HG03280 (cell line): ENCODE measurements at regions not wholly inside any gene's neighbourhood (a gene's known extent, or its start where the extent isn't known, plus 50 kb on each side); places are given as distances from the start of the nearest gene placed in this dataset.

Experiments used
- ATAC-seq: cut with Tn5 transposase; IDR thresholded peaks from one replicate; pipeline ENCODE4 v1.9.1; 2021; ENCODE audit warnings: mild to moderate bottlenecking, moderate library complexity; ENCODE audit not compliant: unreplicated experiment

DNA sequence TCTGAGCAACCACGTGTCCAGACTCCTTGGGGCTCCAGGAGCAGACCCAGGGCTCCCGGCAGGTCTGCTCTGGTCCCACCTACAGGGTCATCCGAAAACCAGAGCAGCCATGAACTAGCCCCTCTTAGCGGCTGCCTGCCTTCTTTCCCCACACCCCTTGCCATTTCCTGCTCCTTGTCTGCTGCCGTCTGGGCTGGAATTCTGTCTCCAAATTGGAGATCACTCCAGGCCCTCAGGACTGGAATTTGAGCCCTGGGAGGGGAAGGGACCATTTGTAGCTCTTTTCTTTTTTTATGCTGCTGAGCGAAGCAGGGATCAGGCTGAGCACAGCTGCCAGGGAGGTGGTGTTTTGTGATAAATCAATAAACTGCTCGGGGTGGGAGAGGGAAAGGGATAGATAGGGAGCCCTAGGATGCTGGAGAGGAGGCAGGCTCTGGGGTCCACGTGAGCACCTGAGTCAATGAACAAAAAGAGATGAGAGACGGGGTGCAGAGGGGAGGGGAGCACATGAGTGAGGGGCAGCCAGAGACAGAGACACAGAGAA is 257.5 kb downstream of the ENGASE start:
- ATAC-seq, result no peak

- ATAC-seq, result no peak
Measured at GRCh38 chr17:79331492-79331891, 256.9 kb downstream of the ENGASE start.

DNA sequence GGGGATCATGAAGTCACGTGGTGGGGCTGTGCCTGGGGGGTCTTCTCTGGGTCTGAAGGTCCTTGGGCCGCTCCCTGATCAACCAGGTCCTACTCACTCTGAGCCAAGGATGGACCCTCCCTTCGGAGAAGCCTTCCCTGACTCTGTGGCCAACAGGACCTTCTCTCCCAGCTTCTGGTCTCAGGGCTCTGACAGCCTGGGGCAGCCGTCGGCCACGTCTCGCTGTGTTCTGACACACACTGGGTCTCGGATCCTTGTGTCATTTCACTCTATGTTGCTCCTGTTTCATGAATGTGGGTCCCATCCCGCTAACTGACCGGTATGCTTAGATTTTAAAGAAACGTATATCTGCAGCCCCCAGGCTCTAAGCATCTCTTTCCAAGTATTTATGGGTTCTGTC is 256.1 kb downstream of the ENGASE start:
- no peak for ATAC-seq

GRCh38 chr17:79330229-79330628 is 255.6 kb downstream of the ENGASE start:
- no peak for ATAC-seq

DNA sequence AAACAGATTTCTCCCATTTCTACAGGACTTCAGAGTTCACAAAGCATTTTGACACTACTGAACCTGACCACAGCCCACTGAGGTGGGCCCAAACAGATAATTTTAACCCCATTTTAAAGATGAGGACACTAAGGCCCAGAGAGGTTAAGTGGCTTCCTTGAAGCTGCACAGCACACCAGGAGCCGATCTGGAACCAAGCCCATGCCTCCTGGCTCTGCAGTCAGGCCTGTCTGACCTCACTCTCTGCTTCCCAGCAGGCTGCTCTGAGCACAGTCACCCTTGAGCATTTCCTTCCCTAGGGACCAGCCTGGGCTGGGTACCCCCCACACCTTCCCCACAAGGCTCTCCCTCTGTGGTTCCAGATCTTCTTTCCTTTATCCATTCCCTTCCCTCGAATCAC is 252.2 kb downstream of the ENGASE start:
- ATAC-seq, result no peak

GRCh38 chr17:79325709-79326430 is 251.2 kb downstream of the ENGASE start:
- no peak for ATAC-seq

DNA sequence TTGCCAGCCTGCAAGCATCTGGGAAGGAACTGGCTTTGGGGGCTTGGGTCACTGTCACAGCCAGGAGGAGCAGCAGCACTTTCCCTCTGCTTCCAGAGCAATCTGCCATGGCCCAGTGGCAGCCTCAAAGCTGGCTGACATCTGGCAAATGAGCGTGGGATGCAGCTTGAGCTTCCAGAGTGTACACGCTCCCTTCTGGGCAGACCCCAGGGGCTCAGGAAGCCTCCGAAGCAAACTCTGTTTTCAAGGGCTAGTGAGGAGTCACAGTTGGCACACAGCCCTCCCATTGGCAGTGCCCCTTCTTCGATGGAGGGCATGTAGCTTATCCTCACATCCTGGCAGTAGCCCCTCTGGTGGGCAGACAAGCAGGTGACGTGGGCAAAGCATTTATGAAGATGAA is 249.6 kb downstream of the ENGASE start:
- ATAC-seq, result no peak

GRCh38 chr17:79323566-79323965 is 248.9 kb downstream of the ENGASE start:
- no peak for ATAC-seq

DNA sequence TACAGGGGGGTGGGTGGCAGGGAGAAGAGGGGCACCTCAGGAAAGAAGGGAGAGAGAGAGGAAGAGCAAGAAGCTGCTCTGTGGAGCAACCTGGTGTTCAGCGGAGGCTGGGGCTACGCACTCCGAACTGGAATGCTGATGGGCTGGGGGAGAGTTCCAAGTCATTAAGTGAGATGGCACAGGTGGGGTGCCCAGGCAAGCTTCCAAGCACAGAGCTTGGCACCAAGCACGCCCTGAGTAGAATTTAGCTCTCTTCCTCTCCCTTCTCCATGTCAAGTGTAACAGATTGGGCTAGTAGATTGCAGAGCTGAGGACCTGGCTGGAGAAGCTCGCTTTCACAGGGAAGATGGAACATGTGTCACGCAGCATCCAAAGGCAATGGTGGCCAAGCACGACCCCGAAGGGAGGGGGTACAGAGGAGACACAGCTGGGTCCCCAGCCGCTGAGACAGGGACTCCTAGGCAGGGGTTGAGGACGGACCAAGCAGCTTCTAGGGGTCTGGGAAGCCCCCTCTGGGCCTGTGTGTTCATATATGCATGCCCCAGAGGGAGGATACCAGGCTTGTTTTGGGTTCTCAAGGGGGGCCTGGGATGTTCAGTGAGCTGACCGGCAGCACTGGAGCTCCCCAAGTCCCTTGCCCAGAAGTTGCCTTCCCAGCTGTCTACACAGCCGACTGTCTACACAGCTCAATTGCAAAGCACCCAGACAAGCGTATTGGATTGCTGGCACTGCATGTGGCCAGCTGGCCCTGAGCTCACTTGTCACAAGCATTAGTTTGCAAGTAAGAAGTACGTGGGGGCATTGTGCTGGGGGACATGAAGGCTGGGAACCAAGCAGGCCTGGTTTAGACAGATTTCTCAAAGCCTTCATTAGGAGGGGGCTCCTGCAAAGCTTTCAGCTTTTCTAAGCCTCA is 247.8 kb downstream of the ENGASE start:
- ATAC-seq, result no peak

- no peak for ATAC-seq
Measured at GRCh38 chr17:79320331-79320730, 245.7 kb downstream of the ENGASE start.

DNA sequence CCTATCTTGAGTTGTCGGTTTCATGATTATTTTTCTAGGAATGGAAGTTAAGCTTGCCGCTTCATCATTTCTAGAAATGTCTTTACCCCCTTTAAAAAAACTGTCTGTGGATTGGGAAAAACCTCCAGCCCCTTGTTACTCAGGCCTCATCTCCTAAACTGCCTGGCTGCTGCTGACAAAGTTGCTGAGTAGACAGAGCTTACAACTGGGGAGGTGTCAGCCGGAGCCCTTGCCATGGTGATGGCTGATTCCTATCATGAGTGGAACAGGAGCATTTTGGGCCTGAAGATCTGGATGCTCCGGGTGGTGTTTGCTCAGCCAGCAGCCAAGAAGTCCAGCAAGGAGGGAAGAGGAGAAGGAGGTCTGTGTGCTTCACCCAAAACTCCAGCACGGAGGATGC is 243.3 kb downstream of the ENGASE start:
- no peak for ATAC-seq

- no peak for ATAC-seq
Measured at GRCh38 chr17:79316805-79317204, 242.2 kb downstream of the ENGASE start.

DNA sequence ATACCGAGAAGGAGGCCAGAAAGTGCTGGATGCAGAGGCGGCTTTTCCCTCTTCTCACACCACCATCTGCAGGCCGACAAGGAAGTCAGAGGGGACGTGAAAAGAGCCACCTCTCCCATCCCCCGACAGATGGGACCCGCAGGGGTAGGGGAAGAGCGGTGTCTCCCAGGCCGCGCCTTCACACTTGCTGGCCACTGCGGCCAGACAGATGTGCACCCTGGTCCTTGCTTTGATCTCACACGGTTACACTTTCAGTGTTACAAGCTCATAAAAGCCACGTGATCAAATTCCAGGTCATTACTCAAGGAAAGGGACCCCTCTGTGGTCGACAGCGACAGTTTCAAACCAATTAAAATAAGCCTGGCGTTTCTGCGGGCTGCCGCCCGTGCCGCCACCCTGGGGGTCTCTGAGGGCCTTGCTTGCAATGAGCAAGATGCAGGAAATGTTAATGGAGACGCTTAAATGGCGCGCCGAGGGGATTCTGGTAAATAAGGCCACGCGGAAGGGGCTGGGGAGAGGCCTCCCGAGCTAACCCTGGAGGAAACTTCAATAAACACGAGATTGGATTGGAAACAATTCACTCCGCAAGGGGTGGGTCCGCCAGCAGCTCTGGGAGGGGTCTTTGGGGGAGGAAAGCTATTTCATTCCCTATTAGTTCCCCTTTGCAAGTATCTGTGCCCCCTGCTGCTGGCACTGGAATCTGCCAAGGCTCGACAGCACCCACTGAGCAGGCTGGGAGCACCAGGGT is 240.9 kb downstream of the ENGASE start:
- ATAC-seq, result no peak

DNA sequence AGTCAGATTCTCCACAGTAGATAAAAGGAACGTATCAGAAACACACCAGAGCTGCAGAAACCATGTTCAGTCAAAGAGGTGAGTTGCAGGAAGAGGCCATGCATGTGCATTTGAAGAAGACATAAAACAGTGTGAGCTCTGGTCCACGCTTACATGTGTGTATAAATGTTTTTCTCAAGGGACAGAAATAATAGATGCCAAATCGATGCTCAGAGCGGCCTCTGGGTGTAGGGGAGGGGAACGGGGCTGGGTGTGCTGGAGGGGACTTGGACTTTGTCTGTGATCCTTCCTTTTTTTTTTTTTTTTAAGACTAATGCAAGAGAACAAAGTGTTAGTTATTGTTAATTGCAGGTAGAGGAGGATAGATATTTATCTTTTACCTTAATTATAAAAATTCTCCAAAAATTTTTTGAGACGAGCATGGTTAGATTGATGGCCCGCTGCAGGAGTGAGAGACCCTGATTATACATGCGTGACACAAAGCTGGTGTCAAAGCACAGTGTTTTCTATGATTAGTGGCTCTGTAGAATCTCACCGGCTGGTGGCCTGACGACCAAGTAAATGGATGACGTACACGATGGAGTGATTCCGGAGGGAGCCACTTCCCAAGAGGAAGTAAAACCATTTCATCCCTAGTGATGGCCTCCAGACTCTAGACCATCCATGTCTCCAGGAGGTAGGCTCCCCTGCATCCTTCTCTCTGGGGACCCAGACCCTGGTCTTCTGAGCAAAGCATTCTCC is 240.2 kb downstream of the ENGASE start:
- ATAC-seq, result no peak

DNA sequence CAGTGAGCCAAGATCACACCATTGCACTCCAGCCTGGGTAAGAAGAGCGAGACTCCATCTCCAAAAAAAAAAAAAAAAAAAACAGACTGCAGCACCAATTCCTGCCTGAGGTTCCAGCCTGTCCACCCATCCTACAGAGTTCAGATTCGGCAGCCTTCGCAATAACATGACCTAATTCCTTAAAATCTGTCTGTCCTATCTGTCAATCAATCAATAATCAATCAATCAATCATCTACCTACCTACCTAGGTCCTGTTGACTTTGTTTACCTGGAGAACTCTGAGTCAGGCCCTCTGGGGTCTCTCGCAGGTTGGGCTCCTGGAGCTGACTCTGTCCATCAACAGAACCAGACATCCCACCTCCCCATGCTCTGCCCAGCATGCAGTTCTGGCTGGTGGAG is 236.7 kb downstream of the ENGASE start:
- no peak for ATAC-seq

- no peak for ATAC-seq
Measured at GRCh38 chr17:79306424-79307318, 232.0 kb downstream of the ENGASE start.

DNA sequence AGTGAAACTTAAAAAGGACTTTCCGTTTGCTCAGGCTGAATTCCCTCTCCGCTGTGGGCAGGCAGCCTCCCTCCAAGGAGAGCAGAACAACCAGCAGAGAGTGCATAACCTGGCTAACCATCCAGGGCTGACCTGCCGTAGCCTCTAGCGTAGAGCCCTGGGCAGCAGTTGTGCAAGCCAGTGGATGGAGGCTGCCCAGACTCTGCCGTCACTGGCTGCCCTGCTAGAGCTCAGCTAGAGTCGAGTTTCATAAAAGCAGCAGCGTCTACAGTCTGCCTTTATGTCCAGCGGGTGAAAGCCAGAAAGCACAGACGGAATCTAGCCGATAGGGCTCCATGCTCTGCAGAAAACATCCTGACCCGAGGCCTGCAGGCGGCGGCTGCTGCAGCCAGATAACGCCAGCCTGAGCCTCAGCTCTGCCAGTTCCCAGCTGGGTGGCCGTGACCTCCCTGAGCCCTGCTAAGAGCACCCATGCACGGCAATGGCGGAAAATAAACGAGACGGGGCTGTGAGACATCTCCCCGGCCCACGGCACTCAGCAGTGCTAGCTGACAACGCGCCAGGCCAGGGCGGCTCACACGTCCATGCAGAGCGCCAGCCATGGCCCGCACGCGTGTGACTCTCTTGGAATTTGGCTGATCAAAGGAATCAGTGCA is 231.3 kb downstream of the ENGASE start:
- no peak for ATAC-seq

GRCh38 chr17:79305376-79305767 is 230.7 kb downstream of the ENGASE start:
- no peak for ATAC-seq

- no peak for ATAC-seq
Measured at GRCh38 chr17:79304884-79305283, 230.3 kb downstream of the ENGASE start.
